Activated T-cell treated with anti-CD3 and anti-CD28 coated beads for 24 hours (primary cell): ENCODE measurements at regions not wholly inside any gene's neighbourhood (a gene's known extent, or its start where the extent isn't known, plus 50 kb on each side); places are given as distances from the start of the nearest gene placed in this dataset.

ENCODE experiments used
- DNase-seq: peaks from one replicate; pipeline ENCODE4 v3.0.0-alpha.2; 2020; ENCODE audit warnings: low read depth

- DNase-seq, result no peak
Observed at GRCh38 chr2:81206216-81206615, 901.7 kb upstream of the LRRTM1 start.

GRCh38 chr2:81196933-81197628 lies 892.5 kb upstream of the LRRTM1 start:
- no peak for DNase-seq

GRCh38 chr2:81196383-81196851 lies 891.9 kb upstream of the LRRTM1 start:
- DNase-seq, result no peak

DNA sequence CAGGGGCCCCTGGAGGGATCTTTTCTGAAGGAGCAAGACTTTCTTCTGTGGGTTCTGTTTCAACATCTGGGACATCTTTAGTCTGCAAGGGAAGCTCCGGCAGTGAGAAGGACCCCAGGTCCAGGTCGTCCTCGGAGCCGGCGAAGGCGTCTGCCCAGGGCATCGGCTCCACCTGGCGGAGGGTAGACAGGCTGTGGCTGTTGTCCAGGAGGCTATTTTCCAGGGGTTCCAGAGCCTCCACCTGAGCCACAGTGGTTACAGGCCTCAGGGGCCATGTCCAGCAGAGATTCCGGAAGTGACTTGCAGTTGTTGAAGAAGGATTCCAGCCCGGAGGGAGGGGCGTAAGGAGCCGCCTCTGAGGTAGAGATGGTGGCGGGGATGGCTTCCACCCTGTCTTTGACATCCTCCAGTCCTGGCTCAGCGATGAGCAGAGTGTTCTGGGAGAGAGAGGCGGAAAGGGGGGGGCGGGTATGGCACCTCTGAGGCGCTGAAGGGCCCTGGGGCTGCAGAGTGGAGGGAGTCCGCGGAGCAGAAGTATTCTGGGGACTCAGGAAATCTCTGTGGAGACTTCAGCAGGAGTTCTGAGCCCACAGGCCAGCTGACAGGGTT lies 891.3 kb upstream of the LRRTM1 start:
- no peak for DNase-seq

- DNase-seq, result no peak
Observed at GRCh38 chr2:81195017-81195773, 890.6 kb upstream of the LRRTM1 start.

- DNase-seq, result no peak
Observed at GRCh38 chr2:81194581-81194980, 890.0 kb upstream of the LRRTM1 start.

GRCh38 chr2:81194176-81194575 lies 889.6 kb upstream of the LRRTM1 start:
- no peak for DNase-seq

- DNase-seq, result no peak
Observed at GRCh38 chr2:81181845-81182244, 877.3 kb upstream of the LRRTM1 start.

DNA sequence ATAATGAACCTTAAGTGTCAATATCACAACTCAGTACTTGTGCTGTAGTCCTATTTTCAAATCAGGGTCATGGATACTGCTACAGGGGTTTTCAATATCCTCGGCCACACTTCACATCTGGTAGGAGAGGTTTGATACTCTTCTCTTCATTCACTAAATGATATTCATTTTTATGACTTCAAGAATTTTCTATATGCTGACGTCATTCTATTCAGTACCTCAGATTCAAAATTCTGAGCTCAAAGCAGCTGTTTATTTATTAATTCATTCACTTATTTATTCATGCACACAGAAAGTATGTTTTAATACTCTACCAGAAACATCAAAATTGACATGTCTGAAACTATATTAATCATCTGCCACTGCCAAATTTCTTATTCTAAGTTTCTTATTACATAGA lies 866.9 kb upstream of the LRRTM1 start:
- DNase-seq, result no peak

DNA sequence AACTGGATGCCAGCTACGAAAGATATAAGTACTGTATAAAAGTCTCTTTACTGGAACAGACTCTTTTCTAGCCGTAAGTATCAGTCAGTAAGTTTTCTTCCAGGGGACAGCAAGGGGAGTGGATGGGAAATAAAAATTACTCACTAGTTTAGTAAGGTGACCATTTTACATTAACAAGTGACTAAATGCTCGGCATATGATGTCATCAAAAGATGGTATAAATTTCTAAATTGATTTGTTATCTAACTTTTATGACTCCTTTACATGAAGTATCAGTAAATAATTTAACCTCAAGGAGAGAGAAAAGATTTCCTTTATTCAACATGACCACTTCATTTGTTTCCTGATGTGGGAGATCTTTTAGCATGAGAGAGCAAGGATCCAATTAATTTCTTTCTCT lies 859.0 kb upstream of the LRRTM1 start:
- DNase-seq, result no peak

- DNase-seq, result no peak
Observed at GRCh38 chr2:81158505-81158904, 854.0 kb upstream of the LRRTM1 start.

DNA sequence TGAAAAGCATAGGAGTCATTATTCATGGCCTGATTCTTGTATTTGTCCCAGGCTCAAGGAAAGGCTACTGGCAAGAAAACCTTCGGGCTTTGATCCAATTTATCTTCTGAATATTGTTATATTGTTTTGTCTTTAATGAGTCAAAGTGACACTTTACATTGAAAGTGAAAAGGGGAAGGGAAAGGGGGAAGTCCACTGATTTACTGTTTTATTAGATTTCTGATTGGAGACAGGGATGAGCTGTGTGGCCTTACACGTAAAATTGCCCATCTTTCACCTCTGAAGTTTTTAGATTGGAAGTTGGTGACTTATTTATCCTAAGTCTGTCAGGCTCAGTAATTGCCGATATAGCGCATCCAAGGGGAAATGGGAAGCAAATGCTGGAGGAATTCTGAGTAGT lies 843.8 kb upstream of the LRRTM1 start:
- DNase-seq, result no peak

DNA sequence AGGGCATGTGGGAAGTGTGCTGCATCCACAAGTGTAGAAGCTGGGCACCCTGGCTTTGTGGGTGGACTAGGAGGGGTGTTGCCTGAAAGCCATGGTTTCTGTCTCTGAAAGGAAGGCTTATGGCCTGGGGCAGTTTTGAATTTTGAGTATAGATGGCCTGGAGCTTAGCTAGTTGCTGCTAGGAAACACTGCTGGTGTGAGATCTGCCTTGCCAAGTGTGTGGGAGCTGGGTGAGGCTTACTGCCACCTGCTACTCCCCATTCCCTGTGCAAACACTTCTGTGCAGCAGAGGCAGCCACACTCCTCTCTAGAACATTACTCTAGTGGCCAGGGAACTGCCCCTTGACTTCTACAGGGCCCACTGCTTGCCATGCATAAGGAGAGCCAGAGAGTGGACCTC lies 831.7 kb upstream of the LRRTM1 start:
- no peak for DNase-seq

DNA sequence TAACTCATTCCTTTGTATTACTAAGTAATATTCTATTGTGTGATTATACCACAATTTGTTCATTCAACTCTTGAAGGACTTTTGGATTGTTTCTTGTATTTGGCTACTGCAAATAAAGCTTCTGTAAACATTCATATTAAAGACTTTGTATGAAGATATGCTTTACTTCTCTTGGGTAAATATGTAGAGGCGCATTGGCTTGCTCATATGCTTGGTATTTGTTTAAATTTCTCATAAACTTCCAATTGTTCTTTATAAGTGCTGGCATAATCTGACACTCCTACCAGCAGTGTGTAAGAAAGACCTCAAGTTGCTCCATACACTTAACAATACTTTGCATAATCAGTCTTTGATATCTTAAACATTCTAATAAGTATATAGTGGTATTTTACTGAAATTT lies 792.8 kb upstream of the LRRTM1 start:
- no peak for DNase-seq

- DNase-seq, result no peak
Observed at GRCh38 chr2:81093031-81093430, 788.5 kb upstream of the LRRTM1 start.

DNA sequence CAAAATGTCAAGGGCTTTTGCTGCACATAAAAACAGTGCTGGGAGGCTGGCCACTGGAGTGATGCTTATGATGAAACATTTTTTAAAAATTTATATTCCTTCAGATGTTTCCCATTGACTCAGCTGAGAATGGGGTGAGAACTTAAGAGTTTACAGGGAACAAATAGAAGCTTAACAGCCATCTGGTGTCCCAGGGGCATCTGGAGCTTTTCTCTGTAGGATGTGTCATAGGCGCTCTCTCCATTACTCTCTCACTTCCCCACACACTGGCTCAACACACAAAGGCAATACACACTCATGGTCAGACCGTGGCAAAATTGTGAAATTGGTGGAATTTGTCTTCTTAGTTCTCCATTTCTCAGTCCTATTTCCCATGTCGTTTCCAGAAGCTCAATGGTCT lies 783.1 kb upstream of the LRRTM1 start:
- no peak for DNase-seq

- DNase-seq, result no peak
Observed at GRCh38 chr2:81084101-81084500, 779.5 kb upstream of the LRRTM1 start.

DNA sequence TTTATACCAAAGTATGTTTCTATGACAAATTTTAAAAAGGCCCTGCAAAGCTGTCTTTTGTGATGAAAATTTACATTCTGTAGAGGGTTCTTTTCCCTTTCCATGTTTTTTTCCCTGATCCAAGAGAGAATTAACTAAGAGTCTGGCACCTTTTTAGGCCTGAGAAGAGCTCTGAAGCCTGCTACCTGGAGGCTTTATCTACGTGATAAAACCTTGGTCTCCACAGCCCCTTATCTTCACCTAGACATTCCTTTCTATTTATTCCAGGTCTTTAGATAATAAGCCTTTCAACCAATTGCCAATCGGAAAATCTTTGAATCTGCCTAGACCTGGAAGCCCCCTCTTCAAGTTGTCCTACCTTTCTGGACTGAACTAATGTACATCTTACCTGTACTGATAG lies 774.1 kb upstream of the LRRTM1 start:
- DNase-seq, result no peak

DNA sequence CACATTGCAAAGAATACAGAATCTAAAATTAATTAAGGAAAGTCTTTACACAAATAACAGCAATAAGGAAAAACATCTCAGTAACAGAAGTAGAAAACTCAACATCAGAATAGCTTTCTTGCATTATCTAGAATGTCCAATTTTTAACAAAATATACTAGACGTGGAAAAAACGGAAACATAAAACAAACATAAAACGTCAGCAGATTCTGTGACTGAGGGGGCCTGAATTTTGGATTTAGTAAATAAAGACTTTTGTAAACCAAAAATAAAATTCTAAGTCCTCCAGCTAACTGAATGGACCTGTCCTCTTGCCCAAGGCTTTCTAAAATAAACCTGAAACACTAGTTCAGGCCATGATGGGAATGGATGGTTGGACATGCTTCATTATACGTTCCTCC lies 773.5 kb upstream of the LRRTM1 start:
- DNase-seq, result no peak

- no peak for DNase-seq
Observed at GRCh38 chr2:81077396-81077795, 772.8 kb upstream of the LRRTM1 start.

GRCh38 chr2:81073412-81073811 lies 768.9 kb upstream of the LRRTM1 start:
- no peak for DNase-seq

GRCh38 chr2:81068144-81068543 lies 763.6 kb upstream of the LRRTM1 start:
- no peak for DNase-seq

- DNase-seq, result no peak
Observed at GRCh38 chr2:81061016-81061415, 756.5 kb upstream of the LRRTM1 start.
